GM12864 (cell line): ENCODE measurements at regions not wholly inside any gene's neighbourhood (a gene's known extent, or its start where the extent isn't known, plus 50 kb on each side); places are given as distances from the start of the nearest gene placed in this dataset.

Experiments
- DNase-seq: peaks from one replicate; pipeline ENCODE4 v3.0.0-alpha.2; 2011; ENCODE audit warnings: low read depth
- H3K4me3 ChIP-seq: 2 replicates; pipeline ENCODE4 v1.5.1; 2011; ENCODE audit warnings: mild to moderate bottlenecking, low read depth, low read length, control low read depth
- CTCF ChIP-seq: IDR thresholded peaks from 2 replicates; pipeline ENCODE4 v1.5.1; 2011; ENCODE audit warnings: low read depth, mild to moderate bottlenecking, moderate library complexity, low read length, control low read depth, inconsistent platforms; ENCODE audit errors: missing control alignments

GRCh38 chr16:85372627-85373372, 240.3 kb upstream of the GSE1 start:
- DNase-seq = no peak
- TF ChIP-seq CTCF = no peak
- no peak overlapping the region for H3K4me3 ChIP-seq

GRCh38 chr16:85373741-85374570, 239.2 kb upstream of the GSE1 start:
- H3K4me3 ChIP-seq = no peak overlapping the region
- TF ChIP-seq CTCF = no peak
- no peak for DNase-seq

GRCh38 chr16:85374571-85374872, 238.6 kb upstream of the GSE1 start:
- H3K4me3 ChIP-seq = no peak overlapping the region
- DNase-seq = no peak
- TF ChIP-seq CTCF = no peak

- no peak for DNase-seq
- TF ChIP-seq CTCF = no peak
- no peak overlapping the region for H3K4me3 ChIP-seq
Measured at GRCh38 chr16:85375282-85375681, 237.8 kb upstream of the GSE1 start.

GRCh38 chr16:85376292-85377095, 236.6 kb upstream of the GSE1 start:
- TF ChIP-seq CTCF = no peak
- H3K4me3 ChIP-seq = no peak overlapping the region
- no peak for DNase-seq

GRCh38 chr16:85377388-85378144, 235.6 kb upstream of the GSE1 start:
- TF ChIP-seq CTCF = no peak
- no peak for DNase-seq

More at GRCh38 chr16:85377388-85378144, 235.6 kb upstream of the GSE1 start:
- no peak overlapping the region for H3K4me3 ChIP-seq
